Liver (tissue), 8 donors: ENCODE measurements at regions not wholly inside any gene's neighbourhood (a gene's known extent, or its start where the extent isn't known, plus 50 kb on each side); places are given as distances from the start of the nearest gene placed in this dataset.
A peak's percentile ranks its signal among the peaks of the same experiment; 100 is the strongest.

ENCODE experiments used
- DNase-seq: peaks from one replicate; pipeline ENCODE4 v3.0.0-alpha.2; 2017; ENCODE audit warnings: low spot score
- H3K27ac ChIP-seq, 2 donors: one replicate each; pipeline ENCODE4 v1.7.0; 2013; ENCODE audit warnings: inconsistent platforms in 2 of 2, low read length in 2 of 2, control low read depth in 1 of 2, low read depth in 1 of 2, mild to moderate bottlenecking in 1 of 2
- H3K27me3 ChIP-seq, 4 donors: one replicate each; pipeline versions ENCODE4 v1.6.1 to v1.7.0; 2013; ENCODE audit warnings: low read length in 3 of 4, inconsistent platforms in 1 of 4, mild to moderate bottlenecking in 1 of 4, moderate library complexity in 1 of 4; ENCODE audit not compliant: control insufficient read depth in 4 of 4, insufficient read depth in 4 of 4
- H3K36me3 ChIP-seq, 4 donors: one replicate each; pipeline versions ENCODE4 v1.6.1 to v1.7.0; 2013; ENCODE audit warnings: low read length in 3 of 4, mild to moderate bottlenecking in 3 of 4, low read depth in 1 of 4, moderate library complexity in 1 of 4; ENCODE audit not compliant: control insufficient read depth in 4 of 4, insufficient read depth in 3 of 4
- H3K4me1 ChIP-seq, 4 donors: one replicate each; pipeline versions ENCODE4 v1.6.1 to v1.7.0; 2013; ENCODE audit warnings: low read length in 3 of 4, mild to moderate bottlenecking in 3 of 4, moderate library complexity in 1 of 4; ENCODE audit not compliant: control insufficient read depth in 4 of 4, insufficient read depth in 4 of 4
- H3K4me3 ChIP-seq, 3 donors: one replicate each; pipeline versions ENCODE4 v1.6.1 to v1.7.0; 2013; ENCODE audit warnings: low read length in 3 of 3, control low read depth in 1 of 3, low read depth in 1 of 3, mild to moderate bottlenecking in 1 of 3
- H3K9ac ChIP-seq, 2 donors: one replicate each; pipeline ENCODE4 v1.7.0; 2013; ENCODE audit warnings: low read length in 2 of 2, mild to moderate bottlenecking in 2 of 2, moderate library complexity in 2 of 2, control low read depth in 1 of 2, low read depth in 1 of 2
- H3K9me3 ChIP-seq, 4 donors: one replicate each; pipeline versions ENCODE4 v1.6.1 to v1.7.0; 2013; ENCODE audit warnings: low read length in 3 of 4; ENCODE audit not compliant: control insufficient read depth in 4 of 4
- EGR1 ChIP-seq, 2 donors: IDR thresholded peaks; 2 replicates each; pipeline ENCODE4 v1.6.1; 2016 to 2018; ENCODE audit warnings: antibody characterized with exemption in 2 of 2, low read depth in 2 of 2
- FOXA1 ChIP-seq: IDR thresholded peaks from 2 replicates; pipeline ENCODE4 v1.6.1; 2016; ENCODE audit warnings: antibody characterized with exemption
- FOXA2 ChIP-seq: IDR thresholded peaks from 2 replicates; pipeline ENCODE4 v1.6.1; 2016; ENCODE audit warnings: antibody characterized with exemption
- GABPA ChIP-seq, 2 donors: IDR thresholded peaks in 1 of 2; conservative IDR thresholded peaks in 1 of 2; 2 replicates each; pipeline ENCODE4 v1.6.1; 2016; ENCODE audit warnings: antibody characterized with exemption in 2 of 2, mild to moderate bottlenecking in 1 of 2, moderate library complexity in 1 of 2
- HNF4A ChIP-seq, 2 donors: conservative IDR thresholded peaks; 2 replicates each; pipeline ENCODE4 v1.6.1; 2016; ENCODE audit warnings: antibody characterized with exemption in 2 of 2, mild to moderate bottlenecking in 2 of 2
- HNF4G ChIP-seq: IDR thresholded peaks from 2 replicates; pipeline ENCODE4 v1.6.1; 2016; ENCODE audit warnings: antibody characterized with exemption
- JUND ChIP-seq, 2 donors: IDR thresholded peaks; 2 replicates each; pipeline ENCODE4 v1.6.1; 2016; ENCODE audit warnings: antibody characterized with exemption in 2 of 2
- NR2F2 ChIP-seq: IDR thresholded peaks from 2 replicates; pipeline ENCODE4 v1.6.1; 2016; ENCODE audit warnings: antibody characterized with exemption
- RAD21 ChIP-seq, 2 donors: IDR thresholded peaks; 2 replicates each; pipeline ENCODE4 v1.6.1; 2016; ENCODE audit warnings: antibody characterized with exemption in 2 of 2, mild to moderate bottlenecking in 2 of 2
- RXRA ChIP-seq, 2 donors: IDR thresholded peaks; 2 replicates each; pipeline ENCODE4 v1.6.1; 2017 to 2018; ENCODE audit warnings: antibody characterized with exemption in 2 of 2, mild to moderate bottlenecking in 1 of 2
- SP1 ChIP-seq: IDR thresholded peaks from 2 replicates; pipeline ENCODE4 v1.6.1; 2018; ENCODE audit warnings: antibody characterized with exemption, mild to moderate bottlenecking
- TAF1 ChIP-seq: conservative IDR thresholded peaks from 2 replicates; pipeline ENCODE4 v1.6.1; 2016; ENCODE audit warnings: antibody characterized with exemption, mild to moderate bottlenecking
- YY1 ChIP-seq: IDR thresholded peaks from 2 replicates; pipeline ENCODE4 v1.6.1; 2016; ENCODE audit warnings: antibody characterized with exemption, mild to moderate bottlenecking
- WGBS: extraction: QIAGEN DNeasy Blood & Tissue Kit; methylation state at CpG from one replicate; pipeline ENCODE4 v1.1.7; 2013; 5-methylcytosine and 5-hydroxymethylcytosine counted together
- TF ChIP-seq, protein P1 (sequence below): IDR thresholded peaks from 2 replicates; pipeline ENCODE4 v1.6.1; 2016; ENCODE audit warnings: antibody characterized with exemption, mild to moderate bottlenecking
- TF ChIP-seq, protein P2 (sequence below): IDR thresholded peaks from 2 replicates; pipeline ENCODE4 v1.6.1; 2016; ENCODE audit warnings: antibody characterized with exemption
- TF ChIP-seq, protein P3 (sequence below): IDR thresholded peaks from 2 replicates; pipeline ENCODE4 v1.6.1; 2016; ENCODE audit warnings: antibody characterized with exemption
- TF ChIP-seq, protein P4 (sequence below): fragments of 150-350 bp; IDR thresholded peaks from 2 replicates; pipeline ENCODE4 v1.5.1; 2017; ENCODE audit warnings: improper control_type of control experiment, low read depth, low read length; ENCODE audit not compliant: missing input control
- TF ChIP-seq, protein P5 (sequence below): IDR thresholded peaks from 2 replicates; pipeline ENCODE4 v1.6.1; 2016; ENCODE audit warnings: antibody characterized with exemption
- donor health status: healthy.
- donor health status: healthy.
- donor health status: healthy.
- donor health status: healthy.
- donor health status: healthy.

DNA sequence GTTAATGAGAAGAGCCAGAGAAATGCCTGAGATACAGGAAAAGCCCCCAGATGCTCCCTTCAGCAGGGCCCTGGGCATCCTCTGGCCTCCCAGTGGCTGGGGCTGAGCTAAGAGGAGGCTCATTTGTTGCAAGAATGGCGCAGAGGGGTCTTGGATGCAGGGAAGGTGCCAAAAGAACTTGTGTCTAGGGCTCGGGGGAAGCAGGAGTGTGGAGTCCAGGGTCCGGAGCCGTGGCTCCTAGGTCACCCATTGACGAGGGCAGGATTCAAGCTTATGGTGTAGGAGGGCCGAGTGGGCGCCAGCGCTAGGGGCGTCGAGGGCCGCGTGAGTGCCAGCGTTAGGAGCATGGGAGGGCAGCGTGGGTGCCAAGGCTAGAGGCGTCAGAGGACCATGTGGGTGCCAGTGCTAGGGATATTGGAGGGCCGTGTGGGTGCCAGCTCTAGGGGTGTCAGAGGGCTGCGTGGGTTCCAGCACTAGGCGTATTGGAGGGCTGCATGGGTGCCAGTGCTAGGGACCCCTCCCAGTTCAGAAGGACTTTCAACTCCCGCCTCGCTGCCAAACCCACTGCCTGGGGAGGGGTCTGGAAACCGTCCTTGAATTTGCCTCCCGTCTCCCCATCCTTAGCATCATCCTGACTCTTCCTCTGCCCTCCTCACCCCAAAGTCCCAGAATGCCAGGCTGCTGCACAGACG lies 250.5 kb upstream of the AFDN start:
- no peak overlapping the region for H3K4me3 ChIP-seq
- H3K9ac ChIP-seq, result no peak overlapping the region
- H3K27me3 ChIP-seq, result no peaks in the 10 kb centered on the region
- no peak overlapping the region for H3K27ac ChIP-seq
- WGBS, result 92% methylated on average over 23 of the region's 23 CpGs
- H3K4me1 ChIP-seq, result peaks cover 4 to 15% (median 6%) of the 10 kb centered on the region in 4 donors
- no peaks in the 10 kb centered on the region for H3K36me3 ChIP-seq
- no peaks in the 10 kb centered on the region for H3K9me3 ChIP-seq
- peak; percentile 28 for DNase-seq
- no peak for TF ChIP-seq FOXA1
- TF ChIP-seq NR2F2, result no peak
- no peak for TF ChIP-seq TAF1
- TF ChIP-seq, protein P1, sequence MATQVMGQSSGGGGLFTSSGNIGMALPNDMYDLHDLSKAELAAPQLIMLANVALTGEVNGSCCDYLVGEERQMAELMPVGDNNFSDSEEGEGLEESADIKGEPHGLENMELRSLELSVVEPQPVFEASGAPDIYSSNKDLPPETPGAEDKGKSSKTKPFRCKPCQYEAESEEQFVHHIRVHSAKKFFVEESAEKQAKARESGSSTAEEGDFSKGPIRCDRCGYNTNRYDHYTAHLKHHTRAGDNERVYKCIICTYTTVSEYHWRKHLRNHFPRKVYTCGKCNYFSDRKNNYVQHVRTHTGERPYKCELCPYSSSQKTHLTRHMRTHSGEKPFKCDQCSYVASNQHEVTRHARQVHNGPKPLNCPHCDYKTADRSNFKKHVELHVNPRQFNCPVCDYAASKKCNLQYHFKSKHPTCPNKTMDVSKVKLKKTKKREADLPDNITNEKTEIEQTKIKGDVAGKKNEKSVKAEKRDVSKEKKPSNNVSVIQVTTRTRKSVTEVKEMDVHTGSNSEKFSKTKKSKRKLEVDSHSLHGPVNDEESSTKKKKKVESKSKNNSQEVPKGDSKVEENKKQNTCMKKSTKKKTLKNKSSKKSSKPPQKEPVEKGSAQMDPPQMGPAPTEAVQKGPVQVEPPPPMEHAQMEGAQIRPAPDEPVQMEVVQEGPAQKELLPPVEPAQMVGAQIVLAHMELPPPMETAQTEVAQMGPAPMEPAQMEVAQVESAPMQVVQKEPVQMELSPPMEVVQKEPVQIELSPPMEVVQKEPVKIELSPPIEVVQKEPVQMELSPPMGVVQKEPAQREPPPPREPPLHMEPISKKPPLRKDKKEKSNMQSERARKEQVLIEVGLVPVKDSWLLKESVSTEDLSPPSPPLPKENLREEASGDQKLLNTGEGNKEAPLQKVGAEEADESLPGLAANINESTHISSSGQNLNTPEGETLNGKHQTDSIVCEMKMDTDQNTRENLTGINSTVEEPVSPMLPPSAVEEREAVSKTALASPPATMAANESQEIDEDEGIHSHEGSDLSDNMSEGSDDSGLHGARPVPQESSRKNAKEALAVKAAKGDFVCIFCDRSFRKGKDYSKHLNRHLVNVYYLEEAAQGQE, result no peak
- TF ChIP-seq, protein P2, sequence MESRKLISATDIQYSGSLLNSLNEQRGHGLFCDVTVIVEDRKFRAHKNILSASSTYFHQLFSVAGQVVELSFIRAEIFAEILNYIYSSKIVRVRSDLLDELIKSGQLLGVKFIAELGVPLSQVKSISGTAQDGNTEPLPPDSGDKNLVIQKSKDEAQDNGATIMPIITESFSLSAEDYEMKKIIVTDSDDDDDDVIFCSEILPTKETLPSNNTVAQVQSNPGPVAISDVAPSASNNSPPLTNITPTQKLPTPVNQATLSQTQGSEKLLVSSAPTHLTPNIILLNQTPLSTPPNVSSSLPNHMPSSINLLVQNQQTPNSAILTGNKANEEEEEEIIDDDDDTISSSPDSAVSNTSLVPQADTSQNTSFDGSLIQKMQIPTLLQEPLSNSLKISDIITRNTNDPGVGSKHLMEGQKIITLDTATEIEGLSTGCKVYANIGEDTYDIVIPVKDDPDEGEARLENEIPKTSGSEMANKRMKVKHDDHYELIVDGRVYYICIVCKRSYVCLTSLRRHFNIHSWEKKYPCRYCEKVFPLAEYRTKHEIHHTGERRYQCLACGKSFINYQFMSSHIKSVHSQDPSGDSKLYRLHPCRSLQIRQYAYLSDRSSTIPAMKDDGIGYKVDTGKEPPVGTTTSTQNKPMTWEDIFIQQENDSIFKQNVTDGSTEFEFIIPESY, result no peak
- TF ChIP-seq, protein P3, sequence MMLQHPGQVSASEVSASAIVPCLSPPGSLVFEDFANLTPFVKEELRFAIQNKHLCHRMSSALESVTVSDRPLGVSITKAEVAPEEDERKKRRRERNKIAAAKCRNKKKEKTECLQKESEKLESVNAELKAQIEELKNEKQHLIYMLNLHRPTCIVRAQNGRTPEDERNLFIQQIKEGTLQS, result no peak
- no peak for TF ChIP-seq FOXA2
- no peak for TF ChIP-seq YY1
- TF ChIP-seq, protein P4, sequence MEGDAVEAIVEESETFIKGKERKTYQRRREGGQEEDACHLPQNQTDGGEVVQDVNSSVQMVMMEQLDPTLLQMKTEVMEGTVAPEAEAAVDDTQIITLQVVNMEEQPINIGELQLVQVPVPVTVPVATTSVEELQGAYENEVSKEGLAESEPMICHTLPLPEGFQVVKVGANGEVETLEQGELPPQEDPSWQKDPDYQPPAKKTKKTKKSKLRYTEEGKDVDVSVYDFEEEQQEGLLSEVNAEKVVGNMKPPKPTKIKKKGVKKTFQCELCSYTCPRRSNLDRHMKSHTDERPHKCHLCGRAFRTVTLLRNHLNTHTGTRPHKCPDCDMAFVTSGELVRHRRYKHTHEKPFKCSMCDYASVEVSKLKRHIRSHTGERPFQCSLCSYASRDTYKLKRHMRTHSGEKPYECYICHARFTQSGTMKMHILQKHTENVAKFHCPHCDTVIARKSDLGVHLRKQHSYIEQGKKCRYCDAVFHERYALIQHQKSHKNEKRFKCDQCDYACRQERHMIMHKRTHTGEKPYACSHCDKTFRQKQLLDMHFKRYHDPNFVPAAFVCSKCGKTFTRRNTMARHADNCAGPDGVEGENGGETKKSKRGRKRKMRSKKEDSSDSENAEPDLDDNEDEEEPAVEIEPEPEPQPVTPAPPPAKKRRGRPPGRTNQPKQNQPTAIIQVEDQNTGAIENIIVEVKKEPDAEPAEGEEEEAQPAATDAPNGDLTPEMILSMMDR, result no peak
- TF ChIP-seq EGR1 (IDR thresholded peaks at IDR 0.05; ENCODE audit: low read depth in 2 of 2), result no peak
- TF ChIP-seq GABPA (IDR thresholded peaks at IDR 0.05 in 1 of 2, conservative IDR thresholded peaks at IDR 0.05 in 1 of 2), result no peak
- TF ChIP-seq HNF4G, result no peak
- TF ChIP-seq RAD21 (IDR thresholded peaks at IDR 0.05), result no peak
- TF ChIP-seq SP1, result no peak
- TF ChIP-seq HNF4A (conservative IDR thresholded peaks at IDR 0.05), result no peak
- TF ChIP-seq, protein P5, sequence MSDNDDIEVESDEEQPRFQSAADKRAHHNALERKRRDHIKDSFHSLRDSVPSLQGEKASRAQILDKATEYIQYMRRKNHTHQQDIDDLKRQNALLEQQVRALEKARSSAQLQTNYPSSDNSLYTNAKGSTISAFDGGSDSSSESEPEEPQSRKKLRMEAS, result no peak
- no peak for TF ChIP-seq RXRA (IDR thresholded peaks at IDR 0.05)
- TF ChIP-seq JUND (IDR thresholded peaks at IDR 0.05), result no peak
